NCI-H774 (cell line): ENCODE measurements at regions not wholly inside any gene's neighbourhood (a gene's known extent, or its start where the extent isn't known, plus 50 kb on each side); places are given as distances from the start of the nearest gene placed in this dataset.
"Not testable (repeated sequence)": the region's sequence is repeated elsewhere in the genome, so short reads cannot be mapped to it uniquely, and the experiment has no call there.

ENCODE experiments used
- DNase-seq: peaks from one replicate; lab custom pipeline; 2025; lab: John Stamatoyannopoulos, UW

- DNase-seq: no peak
Observed at GRCh38 chr1:173300061-173301044, 93.2 kb upstream of the TNFSF4 start.

GRCh38 chr1:173301507-173301906 lies 94.4 kb upstream of the TNFSF4 start:
- DNase-seq: no peak

GRCh38 chr1:173302366-173302765 lies 95.2 kb upstream of the TNFSF4 start:
- DNase-seq: no peak

GRCh38 chr1:173302890-173303829 lies 96.0 kb upstream of the TNFSF4 start:
- DNase-seq: no peak

- no peak for DNase-seq
Observed at GRCh38 chr1:173303984-173304383, 96.9 kb upstream of the TNFSF4 start.

GRCh38 chr1:173304529-173305227 lies 97.5 kb upstream of the TNFSF4 start:
- DNase-seq: no peak

GRCh38 chr1:173307845-173308244 lies 100.7 kb upstream of the TNFSF4 start:
- DNase-seq: no peak

GRCh38 chr1:173314656-173315055 lies 107.5 kb upstream of the TNFSF4 start:
- DNase-seq: no peak

GRCh38 chr1:173315296-173315695 lies 108.2 kb upstream of the TNFSF4 start:
- no peak for DNase-seq

DNA sequence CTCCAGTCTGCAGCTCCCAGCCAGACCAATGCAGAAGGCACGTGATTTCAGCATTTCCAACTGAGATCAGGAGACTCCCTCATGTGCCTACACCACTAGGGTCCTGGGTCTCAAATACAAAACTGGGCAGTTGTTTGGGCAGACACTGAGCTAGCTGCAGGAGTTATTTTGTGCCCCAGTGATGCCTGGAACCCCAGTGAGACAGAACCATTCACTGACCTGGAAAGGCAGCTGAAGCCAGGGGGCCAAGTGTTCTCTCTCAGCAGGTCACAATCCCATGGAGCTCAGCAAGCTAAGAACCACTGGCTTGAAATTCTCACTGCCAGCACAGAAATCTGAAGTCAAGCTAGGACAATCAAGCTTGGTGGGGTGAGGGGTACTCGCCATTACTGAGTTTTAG lies 111.7 kb upstream of the TNFSF4 start:
- DNase-seq: no peak

- DNase-seq: not testable (repeated sequence)
Observed at GRCh38 chr1:173324352-173324751, 117.2 kb upstream of the TNFSF4 start.

- not testable (repeated sequence) for DNase-seq
Observed at GRCh38 chr1:173327987-173328386, 120.9 kb upstream of the TNFSF4 start.

DNA sequence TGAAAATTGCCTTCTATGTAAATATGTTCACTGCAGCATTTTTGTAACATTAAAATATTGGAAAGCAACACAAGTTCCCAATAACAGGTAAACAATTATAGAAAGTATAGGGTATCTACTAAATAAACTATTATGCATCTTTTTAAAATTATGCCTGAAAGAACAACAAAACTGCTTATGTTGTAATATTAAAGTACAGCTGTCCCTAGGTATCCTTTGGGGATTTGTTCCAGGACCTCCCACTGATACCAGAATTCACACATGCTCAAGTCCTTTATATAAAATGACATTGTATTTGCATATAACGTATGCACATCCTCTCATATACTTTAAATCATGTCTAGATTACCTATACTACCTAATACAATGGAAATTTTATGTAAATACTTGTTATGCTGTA lies 121.8 kb upstream of the TNFSF4 start:
- DNase-seq: no peak

DNA sequence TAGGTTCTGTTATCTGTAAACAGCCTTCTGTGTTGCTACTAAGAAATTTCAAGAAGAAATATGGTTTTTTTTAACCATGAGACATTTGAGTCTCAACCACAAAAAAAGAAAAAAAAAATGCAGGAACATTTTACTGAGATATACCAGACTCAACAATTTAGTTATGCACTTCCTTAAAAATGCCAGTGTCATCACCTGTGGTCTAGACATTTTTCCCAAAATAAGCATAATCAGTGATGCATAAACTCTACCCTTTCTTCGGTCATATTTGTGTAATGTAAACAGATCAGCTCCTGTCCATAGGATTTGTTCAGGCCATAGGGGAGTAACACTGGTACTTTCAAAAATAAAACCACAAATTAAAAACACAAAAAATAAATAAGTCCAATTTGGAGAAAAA lies 122.6 kb upstream of the TNFSF4 start:
- DNase-seq: no peak

DNA sequence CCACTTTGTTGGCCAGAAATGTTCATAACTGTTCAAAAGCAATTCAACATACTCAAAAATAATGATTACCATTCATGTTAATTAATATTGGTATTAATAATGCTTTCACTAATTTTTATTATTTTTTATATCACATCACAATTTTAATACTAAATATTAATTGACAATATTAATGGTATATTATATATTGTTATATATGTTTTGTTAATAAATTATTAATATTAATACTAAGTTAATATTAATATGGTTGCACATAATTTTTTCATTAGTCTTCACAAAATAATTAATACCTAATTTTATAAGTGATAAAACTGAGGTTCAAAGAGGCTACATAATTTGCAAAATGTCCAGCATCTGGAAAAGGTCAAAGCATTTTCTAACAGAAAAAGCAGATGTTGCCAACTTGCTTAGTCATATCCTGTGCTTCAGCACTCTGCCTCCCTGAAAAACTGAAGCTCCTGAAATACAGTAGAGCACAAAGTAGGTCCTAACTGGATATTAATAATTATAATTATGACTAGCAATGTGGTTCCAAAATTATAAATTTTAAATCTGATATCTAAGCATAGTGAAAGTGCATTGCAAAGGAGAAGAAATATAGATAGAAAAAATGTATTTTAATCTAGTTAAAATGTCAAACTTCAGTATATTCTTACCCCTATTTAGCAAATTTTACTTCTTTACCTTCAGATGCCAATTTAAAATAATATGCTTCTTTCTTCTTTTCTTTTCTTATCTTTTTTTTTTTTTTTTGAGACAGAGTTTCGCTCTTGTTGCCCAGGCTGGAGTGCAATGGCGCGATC lies 123.2 kb upstream of the TNFSF4 start:
- DNase-seq: no peak

GRCh38 chr1:173330952-173331548 lies 123.9 kb upstream of the TNFSF4 start:
- DNase-seq: not testable (repeated sequence)

DNA sequence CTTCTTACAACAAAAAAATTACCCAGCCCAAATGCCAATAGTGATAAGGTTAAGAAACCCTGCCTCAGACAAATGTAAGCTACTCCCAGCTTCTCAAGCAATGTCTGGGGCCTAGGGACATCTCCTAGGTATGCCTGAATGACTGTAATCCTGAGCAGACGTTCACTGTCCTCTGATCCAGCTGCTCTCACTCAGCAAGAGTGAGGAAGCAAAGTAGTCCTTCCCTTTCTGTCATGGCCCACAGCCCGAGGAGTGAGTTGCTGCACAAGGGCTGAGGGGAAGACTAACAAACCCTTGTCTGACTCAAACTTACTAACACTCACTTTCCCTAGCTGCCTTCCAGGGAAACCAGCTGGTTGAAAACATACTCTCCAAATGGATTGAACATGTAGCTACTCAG lies 124.9 kb upstream of the TNFSF4 start:
- DNase-seq: no peak

DNA sequence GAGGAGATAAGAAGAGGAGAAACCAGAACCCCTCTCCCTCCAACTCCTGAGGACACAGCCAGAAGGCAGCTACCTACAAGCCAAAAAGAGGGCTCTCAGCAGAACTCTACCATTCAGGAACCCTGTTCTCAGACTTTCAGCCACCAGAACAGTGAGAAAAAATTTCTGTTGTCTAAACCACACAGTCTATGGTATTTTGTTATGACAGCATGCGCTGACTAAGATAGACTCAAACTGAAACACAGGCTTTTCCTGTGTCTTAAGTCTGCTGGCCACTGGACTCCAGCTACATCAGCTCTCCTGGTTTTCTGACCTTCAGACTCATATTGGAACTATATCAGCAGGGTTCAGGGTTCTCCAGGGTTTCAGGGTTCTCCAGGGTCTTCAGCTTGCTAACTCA lies 126.5 kb upstream of the TNFSF4 start:
- no peak for DNase-seq

- DNase-seq: no peak
Observed at GRCh38 chr1:173337126-173337525, 130.0 kb upstream of the TNFSF4 start.

- DNase-seq: no peak
Observed at GRCh38 chr1:173341307-173341706, 134.2 kb upstream of the TNFSF4 start.

DNA sequence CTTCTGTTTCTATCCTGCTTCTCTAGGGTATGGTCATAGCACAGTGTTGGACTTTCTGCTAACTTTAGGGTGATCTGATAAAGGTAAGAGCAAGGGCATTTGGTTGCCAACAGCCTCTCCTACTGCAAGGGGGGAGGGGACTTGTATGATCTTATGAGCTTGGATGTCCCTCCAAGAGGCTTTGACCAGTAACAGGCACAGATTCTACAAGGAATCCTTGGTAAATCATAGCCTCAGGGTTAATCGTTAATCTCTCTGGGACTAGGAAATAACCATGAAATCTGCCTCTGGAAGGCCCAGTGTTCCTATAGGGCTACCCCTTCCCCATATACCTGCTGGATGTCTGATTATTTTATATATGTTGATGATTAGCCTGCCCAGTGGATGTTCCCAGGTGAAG lies 134.8 kb upstream of the TNFSF4 start:
- DNase-seq: no peak
